AG04450 (cell line): ENCODE measurements at regions not wholly inside any gene's neighbourhood (a gene's known extent, or its start where the extent isn't known, plus 50 kb on each side); places are given as distances from the start of the nearest gene placed in this dataset.

Experiments
- CTCF ChIA-PET: fragments of 300-600, 350-600 bp; formaldehyde crosslinking; extraction: SDS; loops from one replicate; lab custom pipeline; 2022; ENCODE audit warnings: antibody characterized with exemption, inconsistent platforms; lab: Charles Lee
- POLR2A ChIA-PET: fragments of 350-600 bp; formaldehyde crosslinking; extraction: SDS; loops from one replicate; lab custom pipeline; 2021; ENCODE audit warnings: antibody characterized with exemption, inconsistent platforms; lab: Yijun Ruan, JAX
- DNase-seq: peaks from one replicate; pipeline ENCODE4 v3.0.0-alpha.2; 2011; ENCODE audit warnings: low read depth, low spot score
- H3K27ac ChIP-seq: one replicate; pipeline ENCODE4 v1.5.1; 2012; ENCODE audit warnings: low read depth, low read length, control low read depth
- H3K27me3 ChIP-seq: one replicate; pipeline ENCODE4 v1.6.0; 2012; ENCODE audit warnings: low read length; ENCODE audit not compliant: control insufficient read depth, insufficient read depth
- H3K4me3 ChIP-seq: 2 replicates; pipeline ENCODE4 v1.5.1; 2011; ENCODE audit warnings: mild to moderate bottlenecking, low read depth, low read length, control low read depth
- H3K9me3 ChIP-seq: 2 replicates; pipeline ENCODE4 v1.5.1; 2012; ENCODE audit warnings: low read length; ENCODE audit not compliant: control insufficient read depth, insufficient read depth
- TF ChIP-seq, protein P1 (sequence below): IDR thresholded peaks from 2 replicates; pipeline ENCODE4 v1.5.1; 2011; ENCODE audit warnings: low read depth, low read length, control low read depth, inconsistent platforms

DNA sequence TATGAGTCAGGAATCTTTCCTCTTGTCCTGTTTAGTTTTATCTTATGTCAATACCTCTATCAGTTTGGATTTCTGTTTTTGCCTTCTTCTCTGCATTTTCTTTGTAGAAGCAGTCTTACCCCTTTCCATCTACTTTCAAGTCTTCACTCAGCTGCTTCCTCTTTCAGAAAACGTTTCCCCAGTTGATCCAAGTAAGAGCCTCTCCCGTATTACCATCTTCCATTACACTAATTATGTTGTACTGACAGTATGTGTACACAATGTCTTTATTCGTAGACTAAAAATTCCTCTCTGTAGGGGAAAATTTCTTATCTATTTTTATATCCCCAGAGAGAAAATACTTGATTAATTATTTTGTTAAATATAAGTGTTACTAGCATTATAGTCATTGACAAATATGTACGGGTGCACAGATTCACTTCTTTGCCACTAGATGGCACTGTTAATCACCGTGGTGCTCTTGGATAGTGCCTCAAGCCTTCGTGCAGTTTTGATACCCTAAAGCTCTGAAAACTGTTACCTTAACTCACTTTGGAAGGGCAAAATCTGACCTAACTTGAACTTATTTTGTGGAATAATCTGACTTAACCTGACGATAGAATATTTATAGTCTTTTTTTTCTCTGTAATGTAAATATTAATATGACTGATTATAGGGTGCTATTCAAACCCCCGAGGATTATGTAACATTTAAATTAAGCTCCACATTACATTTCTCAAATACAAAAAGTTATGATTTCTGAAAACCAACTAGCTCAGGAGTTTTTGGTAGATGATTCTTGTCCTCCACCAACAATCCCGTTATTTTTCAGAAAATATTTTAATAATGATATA is 74.2 kb upstream of the POU1F1 start:
- H3K27ac ChIP-seq: no peak overlapping the region
- DNase-seq: peak; percentile 23
- CTCF ChIA-PET: interaction anchor here (0.6 to 4.0 kb wide), 61 partner anchors 9 to 867 kb away, joined by 3 to 89 read pairs (median 4); no protein-coding TSS in a partner anchor
- TF ChIP-seq, protein P1, sequence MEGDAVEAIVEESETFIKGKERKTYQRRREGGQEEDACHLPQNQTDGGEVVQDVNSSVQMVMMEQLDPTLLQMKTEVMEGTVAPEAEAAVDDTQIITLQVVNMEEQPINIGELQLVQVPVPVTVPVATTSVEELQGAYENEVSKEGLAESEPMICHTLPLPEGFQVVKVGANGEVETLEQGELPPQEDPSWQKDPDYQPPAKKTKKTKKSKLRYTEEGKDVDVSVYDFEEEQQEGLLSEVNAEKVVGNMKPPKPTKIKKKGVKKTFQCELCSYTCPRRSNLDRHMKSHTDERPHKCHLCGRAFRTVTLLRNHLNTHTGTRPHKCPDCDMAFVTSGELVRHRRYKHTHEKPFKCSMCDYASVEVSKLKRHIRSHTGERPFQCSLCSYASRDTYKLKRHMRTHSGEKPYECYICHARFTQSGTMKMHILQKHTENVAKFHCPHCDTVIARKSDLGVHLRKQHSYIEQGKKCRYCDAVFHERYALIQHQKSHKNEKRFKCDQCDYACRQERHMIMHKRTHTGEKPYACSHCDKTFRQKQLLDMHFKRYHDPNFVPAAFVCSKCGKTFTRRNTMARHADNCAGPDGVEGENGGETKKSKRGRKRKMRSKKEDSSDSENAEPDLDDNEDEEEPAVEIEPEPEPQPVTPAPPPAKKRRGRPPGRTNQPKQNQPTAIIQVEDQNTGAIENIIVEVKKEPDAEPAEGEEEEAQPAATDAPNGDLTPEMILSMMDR: peak; percentile 90
- H3K4me3 ChIP-seq: no peak overlapping the region
- no peaks in the 10 kb centered on the region for H3K9me3 ChIP-seq
- POLR2A ChIA-PET: no interaction called here
- no peaks in the 10 kb centered on the region for H3K27me3 ChIP-seq

DNA sequence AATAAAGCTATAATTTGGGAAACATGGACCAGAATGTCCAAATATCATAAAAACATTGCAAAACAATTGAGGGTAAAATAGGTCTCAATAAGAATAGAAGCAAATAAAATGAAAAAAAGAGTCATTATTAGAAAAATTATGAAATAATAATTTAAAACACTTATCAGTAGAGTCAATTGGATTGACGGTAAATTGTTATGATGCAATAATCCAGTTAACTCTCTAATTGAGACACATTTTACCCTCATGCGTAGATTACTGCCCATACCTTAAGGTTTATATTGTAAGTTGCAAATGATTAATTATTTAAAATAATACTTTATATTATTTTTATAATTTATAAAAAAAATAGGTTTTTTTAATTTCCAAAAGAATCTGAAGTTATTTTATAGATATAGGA is 73.4 kb upstream of the POU1F1 start:
- Histone ChIP-seq H3K4me3 (no peak overlapping the region), H3K27me3 (no peaks in the 10 kb centered on the region), H3K27ac (no peak overlapping the region), H3K9me3 (no peaks in the 10 kb centered on the region)
- ChIA-PET CTCF (interaction anchor here (0.9 to 4.0 kb wide), 16 partner anchors 10 to 867 kb away, joined by 3 to 89 read pairs (median 19); no protein-coding TSS in a partner anchor), POLR2A (no interaction called here)
- no peak for DNase-seq
- TF ChIP-seq, protein P1: no peak

DNA sequence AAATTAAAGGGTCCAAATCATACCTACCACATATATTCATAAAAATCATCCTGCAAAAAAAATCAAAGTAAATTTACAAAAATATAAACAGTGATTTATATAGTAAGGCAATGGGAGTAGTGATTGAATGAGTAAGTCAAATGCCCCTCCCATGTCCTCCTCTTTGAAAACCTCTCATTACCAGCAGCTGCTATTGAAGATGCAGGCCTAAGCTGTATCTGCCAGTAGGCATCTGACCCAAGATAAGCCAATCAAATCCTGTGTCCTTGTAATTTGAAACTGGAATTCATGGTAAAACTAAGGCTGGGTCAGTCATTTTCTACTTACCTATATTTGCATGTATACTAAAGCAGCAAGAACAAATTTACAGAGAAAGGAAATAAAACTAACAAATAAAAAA is 60.4 kb upstream of the POU1F1 start:
- no peaks in the 10 kb centered on the region for H3K27me3 ChIP-seq
- H3K4me3 ChIP-seq: no peak overlapping the region
- no peak for DNase-seq
- TF ChIP-seq, protein P1: no peak
- no peaks in the 10 kb centered on the region for H3K9me3 ChIP-seq
- POLR2A ChIA-PET: no interaction called here
- H3K27ac ChIP-seq: no peak overlapping the region
- CTCF ChIA-PET: interaction anchor here (7.5 kb wide), 1 partner anchor 14 kb away, joined by 89 read pairs; no protein-coding TSS in a partner anchor

DNA sequence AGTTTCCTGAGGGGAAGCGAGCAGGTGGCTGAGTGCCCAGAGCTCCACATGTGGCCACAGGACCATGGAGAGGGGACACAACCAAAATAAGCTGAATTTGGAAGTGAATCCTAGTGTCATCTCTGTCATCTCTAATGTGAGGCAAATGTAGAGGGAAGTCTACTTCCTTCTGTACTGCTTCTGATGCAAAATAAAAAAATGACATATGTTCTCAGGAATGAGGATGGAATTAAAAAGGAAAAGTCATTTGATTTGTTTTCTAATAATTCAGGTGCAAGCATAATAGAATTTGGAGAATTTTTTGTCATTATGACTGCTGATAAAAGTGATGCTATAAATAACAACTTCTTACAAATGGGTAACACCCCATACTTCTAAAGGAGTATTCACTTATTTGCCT is 59.5 kb upstream of the POU1F1 start:
- ChIA-PET POLR2A (interaction anchor here (1.2 kb wide), 1 partner anchor 21 kb away, joined by 3 read pairs; no protein-coding TSS in a partner anchor), CTCF (interaction anchor here (7.5 kb wide), 1 partner anchor 15 kb away, joined by 89 read pairs; no protein-coding TSS in a partner anchor)
- TF ChIP-seq, protein P1: no peak
- Histone ChIP-seq H3K9me3 (no peaks in the 10 kb centered on the region), H3K4me3 (no peak overlapping the region), H3K27ac (no peak overlapping the region), H3K27me3 (no peaks in the 10 kb centered on the region)
- no peak for DNase-seq

DNA sequence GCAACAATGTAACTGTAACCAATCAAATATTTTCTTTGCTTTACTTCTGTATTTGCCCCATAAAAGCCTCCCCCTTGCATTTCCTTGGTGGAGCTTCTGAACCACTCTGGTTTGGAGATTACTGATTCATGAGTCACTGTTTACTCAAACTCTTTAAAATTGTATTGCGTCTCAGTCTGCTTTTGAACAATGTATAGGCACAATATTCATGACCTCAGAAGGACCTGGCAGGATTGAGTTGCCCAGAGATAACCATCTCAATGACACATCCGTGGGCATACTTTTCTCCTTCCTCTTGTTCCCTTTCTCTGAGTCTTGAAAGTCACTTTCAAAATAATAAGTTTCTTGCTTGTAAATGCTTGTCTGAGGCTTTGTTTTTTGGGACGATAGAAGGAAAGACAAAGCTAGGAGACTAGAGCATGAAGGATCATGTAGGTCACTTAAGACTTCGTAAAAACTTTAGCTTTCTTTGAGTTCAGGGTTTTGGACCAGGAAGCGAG is 57.1 kb upstream of the POU1F1 start:
- Histone ChIP-seq H3K4me3 (no peak overlapping the region), H3K9me3 (no peaks in the 10 kb centered on the region), H3K27me3 (no peaks in the 10 kb centered on the region), H3K27ac (no peak overlapping the region)
- ChIA-PET CTCF (interaction anchor here (0.7 to 7.5 kb wide), 6 partner anchors 18 to 847 kb away, joined by 3 to 89 read pairs (median 6); no protein-coding TSS in a partner anchor), POLR2A (no interaction called here)
- TF ChIP-seq, protein P1: no peak
- peak; percentile 41 for DNase-seq
